Activated naive CD8-positive, alpha-beta T cell treated with anti-CD3 and anti-CD28 coated beads, Interleukin-2, amount 50 U/mL, for 24 hours (primary cell): ENCODE measurements at regions not wholly inside any gene's neighbourhood (a gene's known extent, or its start where the extent isn't known, plus 50 kb on each side); places are given as distances from the start of the nearest gene placed in this dataset.

Source experiments
- ATAC-seq: fragments of 150-1000 bp; cut with Tn5 transposase; one replicate; pipeline ENCODE4 v1.10.0; 2021
- DNase-seq: peaks from one replicate; pipeline ENCODE4 v3.0.0; 2021
- H3K27ac Mint-ChIP-seq: one replicate; pipeline ENCODE4 v1.8.0; 2021; ENCODE audit warnings: mild to moderate bottlenecking, mixed read lengths
- H3K27me3 Mint-ChIP-seq: one replicate; pipeline ENCODE4 v1.8.0; 2021; ENCODE audit warnings: mixed read lengths
- H3K36me3 Mint-ChIP-seq: one replicate; pipeline ENCODE4 v1.8.0; 2021; ENCODE audit warnings: low read depth, mixed read lengths
- H3K4me1 Mint-ChIP-seq: one replicate; pipeline ENCODE4 v1.8.0; 2021; ENCODE audit warnings: mixed read lengths
- H3K4me3 Mint-ChIP-seq: one replicate; pipeline ENCODE4 v1.8.0; 2021; ENCODE audit warnings: mild to moderate bottlenecking, moderate library complexity, mixed read lengths
- H3K9me3 Mint-ChIP-seq: one replicate; pipeline ENCODE4 v1.8.0; 2021; ENCODE audit warnings: mixed read lengths

DNA sequence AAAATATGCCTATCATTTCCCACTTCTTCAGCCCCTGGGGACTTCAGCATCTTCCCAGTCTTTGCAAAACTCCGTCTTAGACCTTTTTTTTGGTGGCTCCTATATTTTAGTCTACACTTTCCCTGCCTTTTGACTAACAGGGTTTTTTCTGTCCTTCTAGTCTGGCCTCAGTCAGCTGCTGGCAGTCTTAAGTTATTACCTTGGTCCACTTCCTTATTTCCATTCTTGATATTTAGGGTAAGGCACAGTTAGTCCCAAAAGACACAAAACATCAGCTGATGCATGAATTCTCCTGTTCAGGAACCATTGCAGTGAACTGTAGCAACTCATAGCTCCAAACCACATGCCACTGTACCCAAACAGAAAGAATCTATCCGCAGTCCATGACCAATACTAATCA lies 234.6 kb upstream of the RFC3 start:
- H3K27me3 Mint-ChIP-seq, result peaks cover 10% of the 10 kb centered on the region
- no peak for ATAC-seq
- no peaks in the 10 kb centered on the region for H3K36me3 Mint-ChIP-seq
- no peaks in the 10 kb centered on the region for H3K4me1 Mint-ChIP-seq
- H3K4me3 Mint-ChIP-seq, result no peak overlapping the region
- no peak for DNase-seq
- H3K27ac Mint-ChIP-seq, result no peak overlapping the region
- peaks cover 4% of the 10 kb centered on the region for H3K9me3 Mint-ChIP-seq

DNA sequence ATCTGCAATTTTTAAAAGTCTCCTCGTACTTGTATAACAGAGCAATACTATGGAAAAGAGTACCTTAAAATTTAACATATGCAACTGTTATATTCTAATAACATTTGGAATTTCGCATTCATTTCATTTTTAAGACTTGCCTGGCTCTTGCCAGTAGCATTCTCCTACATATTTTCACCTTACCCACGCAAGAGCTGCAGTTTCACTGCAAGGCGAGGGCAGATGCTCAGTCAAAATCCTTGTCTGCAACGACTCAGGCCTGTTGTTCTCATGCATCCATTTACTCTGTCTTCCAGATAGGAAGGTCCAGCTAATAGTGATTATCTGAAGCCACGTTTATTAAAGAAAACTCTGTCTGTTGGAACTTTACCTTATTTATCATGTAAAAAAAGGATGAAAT lies 227.0 kb upstream of the RFC3 start:
- ATAC-seq, result no peak
- Mint-ChIP-seq H3K4me1 (no peaks in the 10 kb centered on the region), H3K27ac (no peak overlapping the region), H3K27me3 (peaks cover 3% of the 10 kb centered on the region), H3K4me3 (no peak overlapping the region), H3K9me3 (no peaks in the 10 kb centered on the region), H3K36me3 (no peaks in the 10 kb centered on the region)
- no peak for DNase-seq

GRCh38 chr13:33606692-33607091 lies 211.3 kb upstream of the RFC3 start:
- peaks cover 15% of the 10 kb centered on the region for H3K4me1 Mint-ChIP-seq
- H3K27me3 Mint-ChIP-seq, result peaks cover 2% of the 10 kb centered on the region
- DNase-seq (no peak), ATAC-seq (no peak)
- peaks cover 6% of the 10 kb centered on the region for H3K9me3 Mint-ChIP-seq
- H3K27ac Mint-ChIP-seq, result no peak overlapping the region
- no peak overlapping the region for H3K4me3 Mint-ChIP-seq
- no peaks in the 10 kb centered on the region for H3K36me3 Mint-ChIP-seq

- Mint-ChIP-seq H3K4me1 (peaks cover 36% of the 10 kb centered on the region), H3K9me3 (no peaks in the 10 kb centered on the region), H3K4me3 (peak overlapping the region; percentile 75), H3K27ac (peak overlapping the region; percentile 89), H3K27me3 (peaks cover 9% of the 10 kb centered on the region), H3K36me3 (no peaks in the 10 kb centered on the region)
- DNase-seq (peak; percentile 37), ATAC-seq (peak; percentile 67)
Measured at GRCh38 chr13:33610438-33611120, 207.4 kb upstream of the RFC3 start.

GRCh38 chr13:33611121-33611805 lies 206.7 kb upstream of the RFC3 start:
- Mint-ChIP-seq H3K9me3 (no peaks in the 10 kb centered on the region), H3K27ac (peak overlapping the region; percentile 89), H3K4me3 (peak overlapping the region; percentile 75)

DNA sequence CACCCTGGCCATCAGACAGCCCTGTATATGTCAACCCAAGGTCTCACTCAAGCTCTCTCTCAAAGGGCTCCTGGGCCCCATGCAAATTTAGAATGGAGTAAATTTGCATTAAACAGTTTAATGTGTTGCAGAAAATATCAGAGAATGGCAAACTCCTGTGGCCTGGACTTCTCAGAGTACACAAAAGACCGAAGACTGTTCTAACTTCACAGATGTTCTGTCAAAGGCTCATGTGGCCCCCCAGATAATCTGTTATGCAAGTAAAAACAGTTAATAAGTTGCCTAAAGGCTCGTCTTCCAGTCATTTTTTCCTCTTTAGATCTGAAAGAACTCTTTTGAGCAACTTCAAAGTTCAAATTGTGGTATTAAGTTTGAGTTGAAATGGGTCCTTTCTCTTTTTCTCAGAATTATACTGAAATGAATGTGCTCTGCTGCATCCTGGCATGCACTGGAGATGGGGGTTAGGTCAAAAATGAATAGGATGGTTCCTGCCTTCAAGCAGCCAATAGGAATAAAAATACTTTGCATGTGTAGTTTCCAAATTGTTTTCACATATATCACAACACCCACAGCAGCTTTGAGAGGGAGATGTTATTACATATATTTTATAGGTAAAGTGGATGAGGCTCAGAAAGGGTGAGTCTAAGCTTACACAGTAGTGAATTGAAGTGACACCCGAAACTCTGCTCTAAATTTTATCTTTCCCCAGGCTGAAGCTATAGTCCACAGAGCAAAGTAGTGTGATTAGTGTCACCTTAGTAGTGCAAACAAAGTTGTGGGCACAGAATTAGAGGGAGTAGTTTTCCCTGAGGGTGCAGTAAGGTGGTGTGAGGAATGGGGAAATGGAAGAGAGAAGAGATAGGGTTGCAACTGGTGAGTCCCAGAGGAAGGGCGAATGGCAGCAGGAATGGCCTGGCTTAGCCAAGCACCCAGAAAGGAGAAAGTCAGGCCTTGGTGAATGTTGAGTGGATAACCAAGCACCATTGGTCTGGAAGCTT lies 205.0 kb upstream of the RFC3 start:
- Mint-ChIP-seq H3K4me3 (peak overlapping the region; percentile 49), H3K27me3 (peaks cover 11% of the 10 kb centered on the region), H3K9me3 (no peaks in the 10 kb centered on the region), H3K36me3 (no peaks in the 10 kb centered on the region), H3K4me1 (peaks cover 36% of the 10 kb centered on the region), H3K27ac (peak overlapping the region; percentile 70)
- no peak for DNase-seq
- ATAC-seq, result peak; percentile 75

More at GRCh38 chr13:33611121-33611805, 206.7 kb upstream of the RFC3 start:
- ATAC-seq, result no peak
- Mint-ChIP-seq H3K27me3 (peaks cover 11% of the 10 kb centered on the region), H3K4me1 (peaks cover 36% of the 10 kb centered on the region), H3K36me3 (no peaks in the 10 kb centered on the region)
- DNase-seq, result no peak

- Mint-ChIP-seq H3K36me3 (no peaks in the 10 kb centered on the region), H3K4me3 (no peak overlapping the region), H3K9me3 (no peaks in the 10 kb centered on the region), H3K27ac (no peak overlapping the region), H3K4me1 (peaks cover 33% of the 10 kb centered on the region), H3K27me3 (peaks cover 11% of the 10 kb centered on the region)
- ATAC-seq (no peak), DNase-seq (no peak)
Measured at GRCh38 chr13:33615436-33615835, 202.5 kb upstream of the RFC3 start.

- no peak overlapping the region for H3K4me3 Mint-ChIP-seq
- H3K27ac Mint-ChIP-seq, result no peak overlapping the region
- peaks cover 11% of the 10 kb centered on the region for H3K27me3 Mint-ChIP-seq
- no peaks in the 10 kb centered on the region for H3K9me3 Mint-ChIP-seq
- no peak for DNase-seq
- H3K4me1 Mint-ChIP-seq, result peaks cover 26% of the 10 kb centered on the region
- H3K36me3 Mint-ChIP-seq, result no peaks in the 10 kb centered on the region
- ATAC-seq, result no peak
Measured at GRCh38 chr13:33616130-33616529, 201.8 kb upstream of the RFC3 start.

GRCh38 chr13:33617055-33617454 lies 200.9 kb upstream of the RFC3 start:
- Mint-ChIP-seq H3K4me1 (peaks cover 17% of the 10 kb centered on the region), H3K9me3 (no peaks in the 10 kb centered on the region), H3K4me3 (no peak overlapping the region), H3K36me3 (no peaks in the 10 kb centered on the region), H3K27me3 (peaks cover 11% of the 10 kb centered on the region), H3K27ac (no peak overlapping the region)
- ATAC-seq (no peak), DNase-seq (no peak)

- Mint-ChIP-seq H3K4me3 (no peak overlapping the region), H3K27ac (no peak overlapping the region), H3K4me1 (no peaks in the 10 kb centered on the region), H3K9me3 (no peaks in the 10 kb centered on the region), H3K27me3 (peaks cover 2% of the 10 kb centered on the region), H3K36me3 (no peaks in the 10 kb centered on the region)
- DNase-seq, result no peak
- no peak for ATAC-seq
Measured at GRCh38 chr13:33624253-33624652, 193.7 kb upstream of the RFC3 start.

DNA sequence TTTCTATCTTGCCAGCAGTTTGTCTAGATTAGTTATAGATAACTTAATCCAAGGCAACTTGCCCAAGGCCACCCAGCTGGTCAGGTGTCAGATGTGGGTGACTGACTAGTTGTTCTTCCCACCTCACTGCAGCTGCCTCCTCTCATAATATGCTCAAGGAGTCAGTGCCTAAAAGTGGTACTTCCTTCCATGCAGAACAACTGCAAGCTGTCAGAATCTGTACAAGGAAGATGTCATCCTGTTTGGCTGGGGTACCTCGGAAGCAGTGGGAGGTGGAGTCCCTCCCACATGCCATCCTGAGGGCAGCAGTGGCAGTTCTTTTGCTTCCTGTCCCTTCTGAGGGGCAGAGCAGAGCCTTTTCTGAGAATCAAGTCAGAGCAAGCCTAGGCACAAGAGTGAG lies 193.2 kb upstream of the RFC3 start:
- Mint-ChIP-seq H3K4me3 (no peak overlapping the region), H3K9me3 (no peaks in the 10 kb centered on the region), H3K4me1 (no peaks in the 10 kb centered on the region), H3K27me3 (peaks cover 2% of the 10 kb centered on the region), H3K36me3 (no peaks in the 10 kb centered on the region), H3K27ac (no peak overlapping the region)
- ATAC-seq (peak; percentile 33), DNase-seq (no peak)

DNA sequence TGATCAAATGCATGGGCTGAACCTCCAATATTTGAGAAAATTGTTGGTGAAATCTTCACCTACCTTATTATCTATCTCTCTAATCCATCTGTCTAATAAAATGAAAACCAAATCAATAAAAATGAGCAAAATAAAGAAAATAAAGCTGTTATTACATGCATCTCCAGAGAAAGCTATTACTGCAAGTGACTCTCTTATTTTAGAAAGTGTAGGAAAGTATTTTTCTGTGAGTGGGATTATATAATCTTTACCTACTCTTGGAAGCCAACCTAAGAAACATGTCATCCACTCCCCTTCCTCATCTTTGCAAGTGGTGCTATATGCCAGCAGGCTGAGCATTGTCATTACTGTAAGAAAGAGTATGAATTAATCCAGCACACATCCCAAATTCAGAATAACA lies 191.5 kb upstream of the RFC3 start:
- Mint-ChIP-seq H3K27ac (no peak overlapping the region), H3K9me3 (no peaks in the 10 kb centered on the region), H3K4me3 (no peak overlapping the region), H3K4me1 (no peaks in the 10 kb centered on the region), H3K27me3 (peaks cover 11% of the 10 kb centered on the region), H3K36me3 (no peaks in the 10 kb centered on the region)
- ATAC-seq, result no peak
- no peak for DNase-seq

DNA sequence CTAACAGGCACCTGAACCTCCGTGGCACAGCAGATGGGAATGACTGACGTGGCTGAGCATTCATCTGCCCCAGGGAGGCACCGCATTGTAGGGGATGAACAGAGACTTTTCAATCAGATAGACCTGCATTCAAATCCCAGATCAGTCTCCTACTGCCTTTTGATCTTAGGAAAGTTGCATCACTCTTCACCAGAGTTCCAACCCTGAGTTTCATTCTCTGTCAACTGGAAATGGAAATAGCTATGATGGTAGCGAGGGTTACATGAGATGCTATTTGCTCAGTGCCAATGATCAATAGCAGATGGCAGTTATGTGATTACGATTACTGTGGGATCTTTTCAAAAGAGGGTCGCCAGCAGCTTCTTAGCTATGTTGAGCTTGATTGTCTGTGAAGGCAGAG lies 189.3 kb upstream of the RFC3 start:
- H3K4me3 Mint-ChIP-seq, result no peak overlapping the region
- H3K27me3 Mint-ChIP-seq, result peaks cover 12% of the 10 kb centered on the region
- ATAC-seq, result no peak
- H3K4me1 Mint-ChIP-seq, result no peaks in the 10 kb centered on the region
- no peak for DNase-seq
- no peaks in the 10 kb centered on the region for H3K9me3 Mint-ChIP-seq
- H3K27ac Mint-ChIP-seq, result no peak overlapping the region
- no peaks in the 10 kb centered on the region for H3K36me3 Mint-ChIP-seq

GRCh38 chr13:33629605-33630360 lies 188.2 kb upstream of the RFC3 start:
- ATAC-seq, result no peak
- H3K27me3 Mint-ChIP-seq, result peaks cover 16% of the 10 kb centered on the region
- no peak overlapping the region for H3K27ac Mint-ChIP-seq
- no peaks in the 10 kb centered on the region for H3K4me1 Mint-ChIP-seq
- no peak overlapping the region for H3K4me3 Mint-ChIP-seq
- no peaks in the 10 kb centered on the region for H3K9me3 Mint-ChIP-seq
- no peaks in the 10 kb centered on the region for H3K36me3 Mint-ChIP-seq
- DNase-seq, result no peak
